ENCODE measurements at regions not wholly inside any gene's neighbourhood (a gene's known extent, or its start where the extent isn't known, plus 50 kb on each side); places are given as distances from the start of the nearest gene placed in this dataset.

GRCh38 chr2:194352505-194352904 is 1304.5 kb upstream of the SLC39A10 start:
- Histone ChIP-seq H3K9ac (ENCODE audit: low read length) (no peak overlapping the region), H2AFZ (ENCODE audit: low read depth, low read length) (no peak overlapping the region), H4K91ac (ENCODE audit: low read length) (no peak overlapping the region), H2AK5ac (ENCODE audit: low read length, severe bottlenecking) (no peak overlapping the region), H3K79me1 (replicated peaks; ENCODE audit: low read length, poor library complexity, severe bottlenecking) (no peaks in the 10 kb centered on the region), H2BK12ac (ENCODE audit: low read length in 2 of 2) (no peak overlapping the region), H2BK15ac (ENCODE audit: low read depth, poor library complexity, severe bottlenecking) (no peak overlapping the region), H3K27me3 (ENCODE audit: control insufficient read depth in 1 of 2, insufficient read depth in 1 of 2, low read length in 2 of 2) (no peaks in the 10 kb centered on the region), H4K8ac (ENCODE audit: low read length) (no peak overlapping the region), H3K23ac (ENCODE audit: low read length in 2 of 2) (no peak overlapping the region), H3K4ac (ENCODE audit: low read depth in 1 of 2, low read length in 2 of 2) (no peak overlapping the region), H3K9me3 (ENCODE audit: control insufficient read depth, low read length) (peaks cover 19% of the 10 kb centered on the region), H3K4me3 (ENCODE audit: insufficient read depth in 1 of 2, low read depth in 1 of 2, low read length in 2 of 2) (no peak overlapping the region), H2BK120ac (ENCODE audit: low read depth, low read length) (no peak overlapping the region), H3K4me1 (ENCODE audit: control insufficient read depth, insufficient read depth, low read depth, low read length) (no peaks in the 10 kb centered on the region), H3K27ac (ENCODE audit: low read length, poor library complexity, severe bottlenecking) (no peak overlapping the region), H2BK5ac (ENCODE audit: low read depth, low read length, poor library complexity, severe bottlenecking) (no peak overlapping the region), H3K36me3 (ENCODE audit: control insufficient read depth in 1 of 2, insufficient read depth in 2 of 2, low read depth in 1 of 2, low read length in 2 of 2) (no peaks in the 10 kb centered on the region), H3K18ac (ENCODE audit: low read depth in 1 of 2, low read length in 2 of 2) (no peak overlapping the region), H3K4me2 (ENCODE audit: low read length, poor library complexity, severe bottlenecking) (no peak overlapping the region), H3K14ac (ENCODE audit: low read length in 2 of 2) (no peak overlapping the region)
- no peak for DNase-seq
- WGBS = 90% methylated on average over 1 of the region's 1 CpG

GRCh38 chr2:194346193-194346592 is 1310.8 kb upstream of the SLC39A10 start:
- no peak overlapping the region for H4K8ac ChIP-seq (ENCODE audit: low read length)
- no peak overlapping the region for H2AFZ ChIP-seq (ENCODE audit: low read depth, low read length)
- no peak overlapping the region for H3K14ac ChIP-seq (ENCODE audit: low read length in 2 of 2)
- H2BK15ac ChIP-seq (ENCODE audit: low read depth, poor library complexity, severe bottlenecking) = no peak overlapping the region
- no peak overlapping the region for H3K18ac ChIP-seq (ENCODE audit: low read depth in 1 of 2, low read length in 2 of 2)
- 63% methylated on average over 1 of the region's 1 CpG for WGBS
- H2BK12ac ChIP-seq (ENCODE audit: low read length in 2 of 2) = no peak overlapping the region
- no peak overlapping the region for H4K91ac ChIP-seq (ENCODE audit: low read length)
- H2BK5ac ChIP-seq (ENCODE audit: low read depth, low read length, poor library complexity, severe bottlenecking) = no peak overlapping the region
- H3K27ac ChIP-seq (ENCODE audit: low read length, poor library complexity, severe bottlenecking) = no peak overlapping the region
- no peak overlapping the region for H3K23ac ChIP-seq (ENCODE audit: low read length in 2 of 2)
- no peak overlapping the region for H3K4me3 ChIP-seq (ENCODE audit: insufficient read depth in 1 of 2, low read depth in 1 of 2, low read length in 2 of 2)
- H3K27me3 ChIP-seq (ENCODE audit: control insufficient read depth in 1 of 2, insufficient read depth in 1 of 2, low read length in 2 of 2) = no peaks in the 10 kb centered on the region
- no peak overlapping the region for H3K4me2 ChIP-seq (ENCODE audit: low read length, poor library complexity, severe bottlenecking)
- H2BK120ac ChIP-seq (ENCODE audit: low read depth, low read length) = no peak overlapping the region
- H3K9ac ChIP-seq (ENCODE audit: low read length) = no peak overlapping the region
- no peaks in the 10 kb centered on the region for H3K36me3 ChIP-seq (ENCODE audit: control insufficient read depth in 1 of 2, insufficient read depth in 2 of 2, low read depth in 1 of 2, low read length in 2 of 2)
- no peaks in the 10 kb centered on the region for H3K4me1 ChIP-seq (ENCODE audit: control insufficient read depth, insufficient read depth, low read depth, low read length)
- no peak overlapping the region for H2AK5ac ChIP-seq (ENCODE audit: low read length, severe bottlenecking)
- no peaks in the 10 kb centered on the region for H3K9me3 ChIP-seq (ENCODE audit: control insufficient read depth, low read length)
- H3K4ac ChIP-seq (ENCODE audit: low read depth in 1 of 2, low read length in 2 of 2) = no peak overlapping the region
- DNase-seq = no peak
- H3K79me1 ChIP-seq (replicated peaks; ENCODE audit: low read length, poor library complexity, severe bottlenecking) = no peaks in the 10 kb centered on the region

- Histone ChIP-seq H2BK15ac (ENCODE audit: low read depth, poor library complexity, severe bottlenecking) (no peak overlapping the region), H3K4me1 (ENCODE audit: control insufficient read depth, insufficient read depth, low read depth, low read length) (no peaks in the 10 kb centered on the region)
These were observed 1311.7 kb upstream of the SLC39A10 start for GRCh38 chr2:194345347-194345746.

GRCh38 chr2:194343167-194343566 is 1313.9 kb upstream of the SLC39A10 start:
- Histone ChIP-seq H4K91ac (ENCODE audit: low read length) (no peak overlapping the region), H2BK15ac (ENCODE audit: low read depth, poor library complexity, severe bottlenecking) (no peak overlapping the region), H2BK12ac (ENCODE audit: low read length in 2 of 2) (no peak overlapping the region), H3K9me3 (ENCODE audit: control insufficient read depth, low read length) (no peaks in the 10 kb centered on the region), H2BK5ac (ENCODE audit: low read depth, low read length, poor library complexity, severe bottlenecking) (no peak overlapping the region), H3K4me1 (ENCODE audit: control insufficient read depth, insufficient read depth, low read depth, low read length) (no peaks in the 10 kb centered on the region), H3K18ac (ENCODE audit: low read depth in 1 of 2, low read length in 2 of 2) (no peak overlapping the region), H2AK5ac (ENCODE audit: low read length, severe bottlenecking) (no peak overlapping the region), H3K14ac (ENCODE audit: low read length in 2 of 2) (no peak overlapping the region), H2BK120ac (ENCODE audit: low read depth, low read length) (no peak overlapping the region), H3K79me1 (replicated peaks; ENCODE audit: low read length, poor library complexity, severe bottlenecking) (no peaks in the 10 kb centered on the region), H3K27ac (ENCODE audit: low read length, poor library complexity, severe bottlenecking) (no peak overlapping the region), H3K9ac (ENCODE audit: low read length) (no peak overlapping the region), H3K23ac (ENCODE audit: low read length in 2 of 2) (no peak overlapping the region), H4K8ac (ENCODE audit: low read length) (no peak overlapping the region), H3K4ac (ENCODE audit: low read depth in 1 of 2, low read length in 2 of 2) (no peak overlapping the region), H3K4me2 (ENCODE audit: low read length, poor library complexity, severe bottlenecking) (no peak overlapping the region), H3K36me3 (ENCODE audit: control insufficient read depth in 1 of 2, insufficient read depth in 2 of 2, low read depth in 1 of 2, low read length in 2 of 2) (no peaks in the 10 kb centered on the region), H2AFZ (ENCODE audit: low read depth, low read length) (no peak overlapping the region), H3K27me3 (ENCODE audit: control insufficient read depth in 1 of 2, insufficient read depth in 1 of 2, low read length in 2 of 2) (no peaks in the 10 kb centered on the region), H3K4me3 (ENCODE audit: insufficient read depth in 1 of 2, low read depth in 1 of 2, low read length in 2 of 2) (no peak overlapping the region)
- DNase-seq = no peak
- WGBS = 80% methylated on average over 1 of the region's 3 CpGs

More at GRCh38 chr2:194345347-194345746, 1311.7 kb upstream of the SLC39A10 start:
- DNase-seq = no peak
- H2BK5ac ChIP-seq (ENCODE audit: low read depth, low read length, poor library complexity, severe bottlenecking) = no peak overlapping the region
- H2AK5ac ChIP-seq (ENCODE audit: low read length, severe bottlenecking) = no peak overlapping the region
- H3K23ac ChIP-seq (ENCODE audit: low read length in 2 of 2) = no peak overlapping the region
- no CpG with 5 or more reads among the region's 2 CpGs for WGBS
- H2BK120ac ChIP-seq (ENCODE audit: low read depth, low read length) = no peak overlapping the region
- H3K4ac ChIP-seq (ENCODE audit: low read depth in 1 of 2, low read length in 2 of 2) = no peak overlapping the region
- H2BK12ac ChIP-seq (ENCODE audit: low read length in 2 of 2) = no peak overlapping the region
- H3K4me2 ChIP-seq (ENCODE audit: low read length, poor library complexity, severe bottlenecking) = no peak overlapping the region
- no peak overlapping the region for H3K14ac ChIP-seq (ENCODE audit: low read length in 2 of 2)
- no peak overlapping the region for H4K8ac ChIP-seq (ENCODE audit: low read length)
- H3K9ac ChIP-seq (ENCODE audit: low read length) = no peak overlapping the region
- H3K36me3 ChIP-seq (ENCODE audit: control insufficient read depth in 1 of 2, insufficient read depth in 2 of 2, low read depth in 1 of 2, low read length in 2 of 2) = no peaks in the 10 kb centered on the region
- H3K4me3 ChIP-seq (ENCODE audit: insufficient read depth in 1 of 2, low read depth in 1 of 2, low read length in 2 of 2) = no peak overlapping the region
- H3K18ac ChIP-seq (ENCODE audit: low read depth in 1 of 2, low read length in 2 of 2) = no peak overlapping the region
- no peaks in the 10 kb centered on the region for H3K79me1 ChIP-seq (replicated peaks; ENCODE audit: low read length, poor library complexity, severe bottlenecking)
- no peak overlapping the region for H2AFZ ChIP-seq (ENCODE audit: low read depth, low read length)
- no peaks in the 10 kb centered on the region for H3K9me3 ChIP-seq (ENCODE audit: control insufficient read depth, low read length)
- H3K27ac ChIP-seq (ENCODE audit: low read length, poor library complexity, severe bottlenecking) = no peak overlapping the region
- H3K27me3 ChIP-seq (ENCODE audit: control insufficient read depth in 1 of 2, insufficient read depth in 1 of 2, low read length in 2 of 2) = no peaks in the 10 kb centered on the region
- H4K91ac ChIP-seq (ENCODE audit: low read length) = no peak overlapping the region
